ENCODE measurements at regions not wholly inside any gene's neighbourhood (a gene's known extent, or its start where the extent isn't known, plus 50 kb on each side); places are given as distances from the start of the nearest gene placed in this dataset.

GRCh38 chr4:143768007-143768591, 67.6 kb upstream of the FREM3 start:
- ChIA-PET CTCF (ENCODE audit: partially characterized antibody) (no interaction called here), POLR2A (ENCODE audit: partially characterized antibody) (interaction anchor here (0.7 kb wide), 1 partner anchor 1532 kb away, joined by 3 read pairs; no protein-coding TSS in a partner anchor)
- Histone ChIP-seq H2BK20ac (ENCODE audit: low read length) (no peak overlapping the region), H2BK120ac (replicated peaks; ENCODE audit: low read depth, low read length) (no peak overlapping the region), H2BK15ac (ENCODE audit: low read length) (no peak overlapping the region), H4K20me1 (replicated peaks in 1 of 2; ENCODE audit: control insufficient read depth in 1 of 2, insufficient read depth in 2 of 2, low read length in 2 of 2) (no peaks in the 10 kb centered on the region), H4K91ac (replicated peaks; ENCODE audit: insufficient read length, low read length) (no peak overlapping the region), H3K18ac (ENCODE audit: extremely low read depth, low read length) (no peak overlapping the region), H3K9me3 (ENCODE audit: insufficient read depth in 2 of 2, low read depth in 1 of 2, low read length in 1 of 2) (no peaks in the 10 kb centered on the region), H2BK12ac (ENCODE audit: low read depth, low read length) (no peak overlapping the region), H3K27me3 (replicated peaks in 1 of 4; ENCODE audit: control insufficient read depth in 3 of 4, extremely low read depth in 1 of 4, insufficient read depth in 3 of 4, low read length in 3 of 4) (no peaks in the 10 kb centered on the region), H3K79me1 (ENCODE audit: low read depth, low read length) (no peaks in the 10 kb centered on the region), H3K4me2 (ENCODE audit: insufficient read depth in 1 of 2, low read depth in 2 of 2, low read length in 2 of 2) (no peak overlapping the region), H3K4ac (replicated peaks; ENCODE audit: insufficient read length, low read depth, low read length) (no peak overlapping the region), H3K56ac (replicated peaks; ENCODE audit: insufficient read length, low read depth, low read length) (no peak overlapping the region), H4K5ac (ENCODE audit: insufficient read length, low read depth, low read length) (no peak overlapping the region), H4K8ac (ENCODE audit: extremely low read depth, insufficient read depth, low read length) (no peak overlapping the region), H2BK5ac (ENCODE audit: low read depth, low read length) (no peak overlapping the region), H3K9ac (replicated peaks in 1 of 4; ENCODE audit: extremely low read depth in 1 of 4, low read depth in 3 of 4, low read length in 3 of 4) (no peak overlapping the region), H3K27ac (ENCODE audit: low read depth, low read length) (no peak overlapping the region), H3K4me3 (ENCODE audit: extremely low read depth in 1 of 4, insufficient read depth in 2 of 4, low read depth in 3 of 4, low read length in 4 of 4) (no peak overlapping the region), H3K79me2 (ENCODE audit: control insufficient read depth in 1 of 2, insufficient read depth in 2 of 2, low read length in 2 of 2) (no peaks in the 10 kb centered on the region), H3K23me2 (ENCODE audit: low read depth, low read length) (no peaks in the 10 kb centered on the region), H3K4me1 (replicated peaks in 1 of 4; ENCODE audit: control insufficient read depth in 3 of 4, insufficient read depth in 4 of 4, low read length in 3 of 4) (no peaks in the 10 kb centered on the region), H3K36me3 (ENCODE audit: control insufficient read depth in 2 of 4, insufficient read depth in 4 of 4, low read length in 3 of 4) (no peaks in the 10 kb centered on the region), H2AFZ (ENCODE audit: low read length) (no peak overlapping the region), H2AK5ac (ENCODE audit: low read depth, low read length) (no peak overlapping the region), H3K23ac (ENCODE audit: insufficient read length) (no peak overlapping the region), H3K14ac (ENCODE audit: insufficient read length) (no peak overlapping the region)
- 88% methylated on average over 5 of the region's 5 CpGs; no CpG with 5 or more reads in 1 of the 2 experiments for WGBS, 2 experiments (ENCODE audit: extremely low coverage in 1 of 2, insufficient coverage in 1 of 2, insufficient read length in 1 of 2, insufficient replicate concordance in 2 of 2, low coverage in 1 of 2, low lambda C conversion rate in 2 of 2, missing lambda C conversion rate in 1 of 2)
- FAIRE-seq (no peak), DNase-seq (ENCODE audit: low read depth in 1 of 2, low spot score in 2 of 2) (no peak)
- TF ChIP-seq RBBP5 (IDR thresholded peaks at IDR 0.05; ENCODE audit: borderline replicate concordance, low read depth, low read length): no peak

All from H1 (cell line).